HG02588 (cell line): ENCODE measurements at regions not wholly inside any gene's neighbourhood (a gene's known extent, or its start where the extent isn't known, plus 50 kb on each side); places are given as distances from the start of the nearest gene placed in this dataset.
"Not testable (repeated sequence)": the region's sequence is repeated elsewhere in the genome, so short reads cannot be mapped to it uniquely, and the experiment has no call there.

ENCODE experiments used
- ATAC-seq: cut with Tn5 transposase; IDR thresholded peaks from one replicate; pipeline ENCODE4 v1.9.1; 2021; ENCODE audit warnings: mild to moderate bottlenecking, moderate library complexity; ENCODE audit not compliant: unreplicated experiment

- ATAC-seq = no peak
Measured at GRCh38 chr1:25134307-25134706, 98.0 kb downstream of the SYF2 start.

- ATAC-seq = no peak
Measured at GRCh38 chr1:25131794-25132193, 100.5 kb downstream of the SYF2 start.

DNA sequence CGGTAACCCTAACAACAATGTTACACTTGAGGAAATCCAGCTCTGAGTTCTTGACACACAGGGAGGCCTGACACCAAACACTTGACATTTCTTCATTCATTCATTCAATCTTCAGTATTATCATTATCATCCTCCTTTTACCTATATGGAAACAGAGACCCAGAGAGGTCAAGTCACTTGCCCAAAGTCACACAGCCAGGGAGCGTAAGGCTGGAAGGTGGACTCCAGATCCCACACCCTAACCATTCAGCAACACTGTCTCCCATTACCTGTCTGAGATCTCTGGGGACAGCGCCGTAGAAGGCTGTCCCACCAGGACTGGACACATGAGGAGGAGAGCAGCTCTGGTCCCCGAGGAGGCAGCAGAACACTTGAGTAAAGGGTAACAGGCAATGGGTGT is 101.4 kb downstream of the SYF2 start:
- ATAC-seq = no peak

- ATAC-seq = no peak
Measured at GRCh38 chr1:25129380-25129779, 102.9 kb downstream of the SYF2 start.

DNA sequence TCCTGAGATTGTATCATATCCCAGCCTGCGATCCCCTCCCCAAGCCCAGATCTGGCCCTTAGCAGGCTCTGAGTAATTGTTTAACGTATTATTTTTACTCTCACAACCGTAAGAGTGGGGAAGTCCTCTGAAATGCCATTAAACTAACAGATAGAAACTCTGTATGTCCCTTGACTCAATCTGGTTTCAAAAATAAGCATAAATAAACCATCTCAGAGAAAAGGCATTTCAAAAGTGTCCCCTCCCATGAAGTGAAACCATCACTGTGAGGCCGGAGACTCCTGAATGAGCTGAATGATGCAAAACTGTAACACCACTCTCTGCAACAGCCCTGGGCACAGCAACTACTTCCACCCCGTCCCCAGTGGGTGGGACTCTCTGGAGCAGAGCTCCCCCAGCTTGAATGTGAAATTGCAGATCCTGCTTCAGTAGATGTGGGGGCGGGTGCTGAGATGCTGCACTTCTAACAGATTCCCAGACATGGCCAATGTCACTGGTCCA is 104.1 kb downstream of the SYF2 start:
- peak; percentile 64 for ATAC-seq

- no peak for ATAC-seq
Measured at GRCh38 chr1:25126562-25126961, 105.7 kb downstream of the SYF2 start.

GRCh38 chr1:25123551-25123950 is 108.8 kb downstream of the SYF2 start:
- ATAC-seq = no peak

DNA sequence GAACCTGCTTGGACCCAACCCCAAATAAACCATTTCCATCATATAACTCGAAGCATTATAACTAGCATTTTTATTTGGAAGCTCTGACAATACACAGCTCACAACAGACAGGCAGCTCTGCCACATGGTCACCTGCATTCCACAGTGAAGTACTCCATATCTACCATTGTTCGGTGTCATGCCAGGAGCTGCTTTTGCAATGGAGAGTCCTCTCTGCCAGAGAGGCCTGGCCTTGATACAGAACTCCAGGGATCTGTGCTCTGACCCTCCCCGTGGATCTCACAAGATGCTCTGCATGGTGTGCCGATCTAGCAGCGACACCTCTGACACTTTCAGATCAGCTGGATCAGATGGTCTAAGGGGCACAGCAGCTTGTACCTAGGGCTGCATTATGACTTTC is 109.6 kb downstream of the SYF2 start:
- no peak for ATAC-seq

DNA sequence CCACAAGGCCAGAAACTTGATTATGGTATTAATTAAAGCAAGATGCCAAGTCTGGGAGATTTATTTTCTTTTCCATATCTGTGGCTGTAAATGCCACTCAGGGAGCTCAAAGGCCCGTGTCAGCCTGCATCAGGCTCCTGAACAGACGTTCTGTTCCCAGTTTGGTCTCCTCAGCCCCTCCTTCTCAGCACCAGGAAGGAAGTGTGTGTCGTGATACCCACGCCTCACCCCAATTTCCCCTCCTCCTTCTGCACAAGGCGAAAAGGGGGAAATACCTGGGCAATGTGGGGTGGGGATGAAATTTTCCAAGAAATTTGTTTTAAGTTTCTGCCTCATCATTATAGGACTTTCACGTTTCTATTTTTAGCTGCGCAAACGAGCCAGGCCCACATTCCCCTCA is 112.0 kb downstream of the SYF2 start:
- ATAC-seq = no peak

DNA sequence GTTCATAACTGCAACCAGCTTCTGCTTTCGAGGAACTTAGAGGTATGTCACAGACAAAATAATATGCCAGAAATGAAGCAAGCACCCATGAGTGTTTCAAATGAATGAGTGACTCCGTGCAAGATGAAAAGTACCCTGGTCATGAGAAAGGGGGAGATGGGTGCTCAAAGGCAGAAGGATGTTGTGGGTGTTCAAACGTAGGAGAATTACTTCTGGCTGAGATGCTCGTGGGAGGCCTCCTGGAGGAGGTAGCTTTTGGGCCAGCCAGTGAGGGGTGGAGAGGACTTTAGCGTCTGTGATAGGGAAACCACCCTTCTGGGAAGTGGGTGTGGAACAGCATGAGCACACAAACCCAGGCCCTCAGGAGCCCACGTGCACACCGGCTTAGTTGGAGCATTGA is 113.8 kb downstream of the SYF2 start:
- no peak for ATAC-seq

GRCh38 chr1:25117233-25117823 is 115.0 kb downstream of the SYF2 start:
- no peak for ATAC-seq

- no peak for ATAC-seq
Measured at GRCh38 chr1:25116832-25117231, 115.5 kb downstream of the SYF2 start.

- not testable (repeated sequence) for ATAC-seq
Measured at GRCh38 chr1:25116117-25116516, 116.2 kb downstream of the SYF2 start.

DNA sequence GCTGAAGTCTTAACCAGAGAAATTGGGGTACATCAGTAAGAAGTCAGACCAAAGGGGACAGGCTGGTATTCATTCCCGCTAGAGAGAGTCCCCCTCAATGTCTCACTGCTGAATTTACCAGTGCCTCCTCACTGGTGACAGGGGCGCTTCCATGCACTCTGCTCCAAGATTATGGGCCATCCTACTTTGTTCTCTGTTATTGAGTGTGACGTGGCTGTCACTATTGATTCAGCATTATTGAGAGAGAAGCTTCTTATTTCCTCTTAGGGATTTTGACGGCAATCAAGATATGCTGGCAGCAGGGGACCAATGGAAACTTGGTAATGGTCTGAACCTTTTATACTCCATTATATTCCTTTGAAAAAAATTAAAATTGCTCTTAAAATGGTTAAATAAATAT is 118.6 kb downstream of the SYF2 start:
- no peak for ATAC-seq

GRCh38 chr1:25113086-25113485 is 119.2 kb downstream of the SYF2 start:
- ATAC-seq = no peak

DNA sequence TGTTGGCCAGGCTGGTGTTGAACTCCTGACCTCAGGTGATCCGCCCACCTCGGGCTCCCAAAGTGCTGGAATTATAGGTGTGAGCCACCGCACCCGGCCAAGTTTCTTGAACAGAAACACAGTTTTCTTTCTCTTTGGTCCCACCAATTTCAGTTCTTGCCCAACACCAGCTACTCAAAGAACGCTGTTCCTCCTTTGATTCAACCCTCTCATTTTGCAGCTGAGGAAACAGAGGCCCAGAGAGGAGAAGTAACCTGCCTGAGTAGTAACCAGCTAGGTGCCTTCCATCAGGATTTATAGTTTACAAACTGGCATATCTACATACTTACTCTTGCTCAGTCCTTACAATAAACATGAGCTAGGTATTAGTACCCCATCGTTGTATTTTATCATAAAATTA is 119.9 kb downstream of the SYF2 start:
- no peak for ATAC-seq

DNA sequence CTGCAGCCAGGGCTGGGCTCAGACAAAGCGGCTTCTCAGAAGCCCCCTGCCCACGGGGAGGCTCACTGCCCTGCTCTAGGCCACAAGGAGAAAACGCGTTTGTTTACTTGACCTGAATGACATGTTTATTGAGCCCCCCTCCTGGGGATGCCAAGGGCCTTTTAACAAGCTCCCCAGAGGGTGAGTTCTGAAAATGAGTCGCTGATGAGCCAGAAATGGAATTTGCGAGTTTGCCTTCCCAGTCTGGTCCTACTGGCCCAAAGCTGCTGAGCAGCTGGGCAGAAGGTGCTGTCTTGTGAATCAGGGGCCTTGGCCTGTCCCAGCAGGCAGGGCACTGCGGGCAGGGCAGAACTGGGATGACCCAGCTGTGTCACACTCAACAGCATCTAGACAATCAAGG is 120.6 kb downstream of the SYF2 start:
- no peak for ATAC-seq

- ATAC-seq = no peak
Measured at GRCh38 chr1:25110485-25110884, 121.8 kb downstream of the SYF2 start.

DNA sequence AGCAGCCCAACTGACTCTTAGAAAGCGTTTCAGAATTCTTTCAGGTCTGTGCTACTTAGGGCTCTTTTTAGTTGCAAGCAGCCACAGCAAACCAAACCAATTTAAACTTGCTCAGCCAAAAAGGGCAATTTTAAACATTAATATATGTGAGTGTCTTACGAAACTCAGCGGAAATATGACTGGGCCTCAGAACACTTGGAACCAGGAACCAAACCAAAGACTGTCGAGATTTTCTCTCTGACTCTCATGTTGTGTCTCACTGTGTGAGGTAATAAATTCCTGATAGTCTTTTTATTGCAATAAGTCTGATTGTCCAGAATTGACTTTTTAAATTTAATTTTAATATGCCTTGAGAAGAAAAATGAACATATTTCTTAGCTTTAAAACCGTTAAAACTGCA is 122.3 kb downstream of the SYF2 start:
- ATAC-seq = no peak

- no peak for ATAC-seq
Measured at GRCh38 chr1:25109531-25109951, 122.8 kb downstream of the SYF2 start.

DNA sequence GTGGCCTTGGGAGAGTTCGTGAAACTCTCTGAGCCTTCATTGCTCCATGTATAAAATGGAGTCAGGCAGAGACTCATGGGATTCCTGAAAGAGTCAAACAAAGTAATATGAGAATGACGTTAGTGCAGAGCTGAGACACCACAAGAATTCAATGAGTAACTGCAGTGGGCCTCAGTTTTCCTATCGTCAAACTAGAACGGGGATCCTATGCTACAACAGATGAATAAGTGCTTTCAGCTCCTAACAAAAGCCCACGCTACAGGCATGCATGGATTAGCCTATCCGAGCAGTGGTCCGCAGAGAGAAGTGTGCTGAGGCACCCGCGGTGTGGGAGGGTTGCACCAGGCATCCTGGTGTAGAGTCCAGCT is 124.7 kb downstream of the SYF2 start:
- no peak for ATAC-seq

GRCh38 chr1:25106976-25107642 is 125.2 kb downstream of the SYF2 start:
- no peak for ATAC-seq

DNA sequence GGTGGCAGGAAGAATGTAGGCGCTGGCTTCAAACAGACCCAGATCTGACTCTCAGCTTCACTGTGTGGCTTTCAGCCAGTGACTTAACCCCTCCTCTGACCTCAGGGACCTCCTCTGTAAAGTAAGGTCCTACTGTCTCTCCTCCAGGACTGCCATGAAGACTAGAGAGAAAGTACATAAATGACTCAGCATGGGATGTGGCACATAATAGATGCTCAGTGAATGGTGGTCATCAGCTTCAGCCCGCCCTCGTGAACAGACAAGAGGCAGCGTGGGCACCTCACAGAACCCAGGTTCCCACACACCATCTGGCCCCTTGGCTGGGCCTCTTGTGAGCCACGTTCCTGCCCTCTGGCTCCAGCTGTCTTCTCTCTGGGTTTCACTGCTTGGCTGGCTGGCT is 126.0 kb downstream of the SYF2 start:
- ATAC-seq = no peak
